ENCODE measurements at regions not wholly inside any gene's neighbourhood (a gene's known extent, or its start where the extent isn't known, plus 50 kb on each side); places are given as distances from the start of the nearest gene placed in this dataset.

GRCh38 chr4:183563874-183564273, 59.0 kb downstream of the ING2 start:
- no peak for DNase-seq

GRCh38 chr4:183571350-183571941, 66.6 kb downstream of the ING2 start:
- no peak for DNase-seq

DNA sequence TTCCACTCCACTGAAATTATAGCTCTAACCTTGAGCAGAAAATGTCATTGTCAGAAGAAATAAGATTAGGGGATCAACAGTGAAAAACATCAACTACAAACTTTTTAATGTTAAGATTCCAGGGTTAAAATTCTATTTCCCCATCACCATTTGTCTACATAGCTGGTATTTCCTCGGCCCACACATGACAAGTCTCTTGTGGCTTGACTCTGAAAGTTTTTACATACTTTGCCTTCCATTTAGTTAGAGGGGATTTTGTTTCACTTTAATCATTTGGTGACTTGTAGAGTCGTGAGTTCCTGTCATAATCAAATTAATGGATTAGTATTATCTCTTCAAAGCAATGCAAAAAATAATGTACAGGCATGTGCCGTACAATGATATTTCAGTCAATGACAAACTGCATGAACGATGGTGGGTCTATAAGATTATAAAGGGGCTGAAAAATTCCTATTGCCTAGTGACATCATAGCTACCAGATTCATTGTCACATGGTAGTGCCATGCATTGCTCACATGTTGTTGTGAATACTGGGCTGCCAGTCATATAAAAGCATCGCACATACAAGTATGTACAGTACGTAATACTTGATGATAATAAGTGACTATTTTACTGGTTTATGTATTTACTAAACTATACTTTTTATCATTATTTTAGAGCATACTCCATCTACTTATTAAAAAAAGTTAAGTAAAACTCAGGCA, 72.0 kb downstream of the ING2 start:
- no peak for DNase-seq

DNA sequence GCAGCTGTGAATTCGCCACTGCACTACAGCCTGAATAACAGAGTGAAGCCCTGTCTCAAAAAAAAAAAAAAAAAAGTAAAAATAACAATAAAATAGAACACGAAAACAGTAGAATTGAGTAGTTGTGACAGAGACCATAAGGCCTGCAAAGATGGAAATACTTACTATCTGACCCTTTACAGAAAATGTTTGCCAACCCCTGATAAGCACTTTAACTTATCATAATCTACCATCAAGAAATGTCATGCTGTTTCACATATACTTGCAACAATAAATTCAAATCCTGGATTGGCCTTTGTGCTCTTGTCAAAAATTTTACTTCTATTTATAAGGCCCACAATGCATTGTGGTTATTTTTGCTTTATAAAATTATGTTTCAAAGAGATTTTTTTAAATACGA, 75.5 kb downstream of the ING2 start:
- no peak for DNase-seq

- no peak for DNase-seq
Measured at GRCh38 chr4:183580849-183581248, 76.0 kb downstream of the ING2 start.

DNA sequence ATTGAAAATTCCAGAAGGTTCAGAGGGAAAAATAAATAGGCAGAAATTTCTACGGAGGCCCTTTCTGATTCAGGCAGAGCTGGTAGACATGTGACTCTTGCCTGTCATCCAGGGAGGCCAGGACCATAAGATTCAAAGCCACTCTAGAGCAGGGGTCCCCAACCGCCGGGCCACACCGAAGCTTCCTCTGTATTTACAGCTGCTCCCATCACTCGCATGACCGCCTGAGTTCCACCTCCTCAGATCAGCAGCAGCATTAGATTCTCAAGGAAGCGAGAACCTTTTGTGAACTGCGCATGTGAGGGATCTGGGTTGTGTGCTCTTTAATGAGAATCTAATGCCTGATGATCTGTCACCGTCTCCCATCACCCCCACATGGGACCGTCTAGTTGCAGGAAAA, 72.2 kb downstream of the RWDD4 start:
- no peak for DNase-seq

GRCh38 chr4:183588169-183588675, 70.8 kb downstream of the RWDD4 start:
- peak; percentile 40 for DNase-seq

GRCh38 chr4:183588691-183589090, 70.3 kb downstream of the RWDD4 start:
- no peak for DNase-seq

DNA sequence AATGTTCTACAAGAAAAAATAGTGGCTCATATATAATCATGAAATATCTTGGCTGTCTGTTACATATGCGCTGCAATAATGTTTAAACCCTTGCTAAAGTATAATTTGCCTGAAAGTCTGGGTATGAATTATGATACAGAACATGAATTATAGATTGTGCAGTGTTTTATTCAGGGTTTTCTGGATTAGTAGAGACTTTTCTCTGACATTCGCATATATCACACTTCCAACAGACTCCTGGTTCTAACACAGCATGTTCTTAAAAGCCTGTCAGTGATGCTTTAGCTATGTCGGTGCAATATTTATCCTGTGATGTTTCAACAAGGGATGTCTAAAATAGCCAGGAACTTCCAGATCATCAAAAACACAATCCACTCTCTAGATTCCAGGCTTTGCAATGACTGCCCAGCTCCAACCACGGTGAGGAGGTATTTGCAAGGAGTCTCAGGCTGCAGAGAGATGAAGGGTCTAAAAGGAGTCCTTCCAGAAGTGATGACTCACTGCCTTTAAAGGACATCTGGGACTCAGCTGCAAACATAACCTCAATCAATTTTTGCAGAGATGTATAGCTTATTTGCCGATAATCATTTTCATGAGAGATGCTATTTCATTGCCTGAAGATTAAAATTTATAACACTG, 69.4 kb downstream of the RWDD4 start:
- DNase-seq, result no peak
